ENCODE measurements at regions not wholly inside any gene's neighbourhood (a gene's known extent, or its start where the extent isn't known, plus 50 kb on each side); places are given as distances from the start of the nearest gene placed in this dataset.
"Not testable (repeated sequence)": the region's sequence is repeated elsewhere in the genome, so short reads cannot be mapped to it uniquely, and the experiment has no call there.

- H2AFZ ChIP-seq (ENCODE audit: low read length); H3K4me3 ChIP-seq (ENCODE audit: low read length); CTCF ChIA-PET; BruUV-seq (replicated peaks); H3K9ac ChIP-seq (ENCODE audit: low read length); DNase-seq; H3K9me2 ChIP-seq (replicated peaks; ENCODE audit: low read length); ATAC-seq; H3K9me3 ChIP-seq (ENCODE audit: low read length); H3K27ac ChIP-seq (ENCODE audit: low read length); H3F3A ChIP-seq (ENCODE audit: low read length, unreplicated experiment); intact Hi-C loops (cut with micrococcal nuclease); H3K36me3 ChIP-seq (ENCODE audit: low read depth, low read length); H4K20me1 ChIP-seq (ENCODE audit: low read length); POLR2A ChIA-PET (ENCODE audit: unreplicated experiment); H3K4me2 ChIP-seq (ENCODE audit: low read length); H3K27me3 ChIP-seq (ENCODE audit: low read length); H3K79me2 ChIP-seq (ENCODE audit: low read length): not testable (repeated sequence)
- H3K4me1 ChIP-seq (ENCODE audit: insufficient read depth, low read length) = peaks cover 18% of the 10 kb centered on the region
These were observed 72.2 kb upstream of the ZNG1B start for GRCh38 chr2:113365290-113365689.

- Histone ChIP-seq H3K4me3 (ENCODE audit: low read length) (no peak overlapping the region), H3K9ac (ENCODE audit: low read length) (no peak overlapping the region), H3K9me2 (replicated peaks; ENCODE audit: low read length) (no peaks in the 10 kb centered on the region), H3K27ac (ENCODE audit: low read length) (no peak overlapping the region), H3K9me3 (ENCODE audit: low read length) (no peaks in the 10 kb centered on the region), H3K4me1 (ENCODE audit: insufficient read depth, low read length) (peaks cover 22% of the 10 kb centered on the region), H4K20me1 (ENCODE audit: low read length) (no peaks in the 10 kb centered on the region), H3K36me3 (ENCODE audit: low read depth, low read length) (no peaks in the 10 kb centered on the region), H3K4me2 (ENCODE audit: low read length) (no peak overlapping the region), H3K27me3 (ENCODE audit: low read length) (no peaks in the 10 kb centered on the region), H2AFZ (ENCODE audit: low read length) (no peak overlapping the region), H3K79me2 (ENCODE audit: low read length) (no peaks in the 10 kb centered on the region), H3F3A (ENCODE audit: low read length, unreplicated experiment) (no peaks in the 10 kb centered on the region)
- intact Hi-C loops (cut with micrococcal nuclease) = no loop called here
- ATAC-seq (no peak), DNase-seq (no peak)
- TF ChIP-seq EZH2 (IDR thresholded peaks at IDR 0.05; ENCODE audit: low read length, unreplicated experiment) (no peak), EZH2phosphoT487 (IDR thresholded peaks at IDR 0.05; ENCODE audit: borderline replicate concordance, low read length) (no peak), CTCF (conservative IDR thresholded peaks at IDR 0.05; ENCODE audit: low read depth, low read length) (no peak)
- no TSS peak for BruUV-seq (replicated peaks)
- CTCF ChIA-PET = no interaction called here
- POLR2A ChIA-PET (ENCODE audit: unreplicated experiment) = no interaction called here
These were observed 76.4 kb upstream of the ZNG1B start for GRCh38 chr2:113361051-113361450.

GRCh38 chr2:113357071-113357470 is 78.3 kb upstream of the PAX8 start:
- Histone ChIP-seq H3K9ac (ENCODE audit: low read length) (no peak overlapping the region), H3F3A (ENCODE audit: low read length, unreplicated experiment) (no peaks in the 10 kb centered on the region), H2AFZ (ENCODE audit: low read length) (no peak overlapping the region), H3K27ac (ENCODE audit: low read length) (no peak overlapping the region), H3K79me2 (ENCODE audit: low read length) (no peaks in the 10 kb centered on the region), H3K4me1 (ENCODE audit: insufficient read depth, low read length) (peaks cover 22% of the 10 kb centered on the region), H4K20me1 (ENCODE audit: low read length) (no peaks in the 10 kb centered on the region), H3K9me3 (ENCODE audit: low read length) (no peaks in the 10 kb centered on the region), H3K4me3 (ENCODE audit: low read length) (no peak overlapping the region), H3K36me3 (ENCODE audit: low read depth, low read length) (peaks cover 4% of the 10 kb centered on the region; the same call in 1 of the 2 replicates), H3K9me2 (replicated peaks; ENCODE audit: low read length) (no peaks in the 10 kb centered on the region), H3K27me3 (ENCODE audit: low read length) (no peaks in the 10 kb centered on the region), H3K4me2 (ENCODE audit: low read length) (no peak overlapping the region)
- CTCF ChIA-PET = no interaction called here
- TF ChIP-seq EZH2phosphoT487 (IDR thresholded peaks at IDR 0.05; ENCODE audit: borderline replicate concordance, low read length) (no peak), EZH2 (IDR thresholded peaks at IDR 0.05; ENCODE audit: low read length, unreplicated experiment) (no peak), CTCF (conservative IDR thresholded peaks at IDR 0.05; ENCODE audit: low read depth, low read length) (no peak)
- intact Hi-C loops (cut with micrococcal nuclease) = loop anchor here (10.0 kb wide), 1 partner anchor 72 kb away; no protein-coding TSS in a partner anchor
- POLR2A ChIA-PET (ENCODE audit: unreplicated experiment) = no interaction called here
- ATAC-seq (no peak), DNase-seq (no peak)
- BruUV-seq (replicated peaks) = no TSS peak

- intact Hi-C loops (cut with micrococcal nuclease) = loop anchor here (10.0 kb wide), 1 partner anchor 71 kb away; no protein-coding TSS in a partner anchor
- H3K9me3 ChIP-seq (ENCODE audit: low read length); H3K9ac ChIP-seq (ENCODE audit: low read length); BruUV-seq (replicated peaks); H3K9me2 ChIP-seq (replicated peaks; ENCODE audit: low read length); H4K20me1 ChIP-seq (ENCODE audit: low read length); H3K27me3 ChIP-seq (ENCODE audit: low read length); ATAC-seq; H3K4me3 ChIP-seq (ENCODE audit: low read length); H3K4me2 ChIP-seq (ENCODE audit: low read length); H3K27ac ChIP-seq (ENCODE audit: low read length); DNase-seq; H3K36me3 ChIP-seq (ENCODE audit: low read depth, low read length); H3K79me2 ChIP-seq (ENCODE audit: low read length); POLR2A ChIA-PET (ENCODE audit: unreplicated experiment); H3F3A ChIP-seq (ENCODE audit: low read length, unreplicated experiment); CTCF ChIA-PET; H2AFZ ChIP-seq (ENCODE audit: low read length): not testable (repeated sequence)
- H3K4me1 ChIP-seq (ENCODE audit: insufficient read depth, low read length) = peaks cover 22% of the 10 kb centered on the region
These were observed 77.6 kb upstream of the PAX8 start for GRCh38 chr2:113356284-113356683.

- H3K4me3 ChIP-seq (ENCODE audit: low read length); BruUV-seq (replicated peaks); H3K36me3 ChIP-seq (ENCODE audit: low read depth, low read length); H3K9ac ChIP-seq (ENCODE audit: low read length); CTCF ChIA-PET; H3F3A ChIP-seq (ENCODE audit: low read length, unreplicated experiment); H3K27me3 ChIP-seq (ENCODE audit: low read length); H3K9me2 ChIP-seq (replicated peaks; ENCODE audit: low read length); H3K4me2 ChIP-seq (ENCODE audit: low read length); H3K27ac ChIP-seq (ENCODE audit: low read length); POLR2A ChIA-PET (ENCODE audit: unreplicated experiment); H4K20me1 ChIP-seq (ENCODE audit: low read length); DNase-seq; ATAC-seq; H3K79me2 ChIP-seq (ENCODE audit: low read length); H2AFZ ChIP-seq (ENCODE audit: low read length); H3K9me3 ChIP-seq (ENCODE audit: low read length): not testable (repeated sequence)
- intact Hi-C loops (cut with micrococcal nuclease) = loop anchor here (10.0 kb wide), 1 partner anchor 71 kb away; no protein-coding TSS in a partner anchor
- peaks cover 22% of the 10 kb centered on the region for H3K4me1 ChIP-seq (ENCODE audit: insufficient read depth, low read length)
These were observed 76.8 kb upstream of the PAX8 start for GRCh38 chr2:113355339-113356015.

Measured in PC-3 (cell line).